ENCODE measurements at regions not wholly inside any gene's neighbourhood (a gene's known extent, or its start where the extent isn't known, plus 50 kb on each side); places are given as distances from the start of the nearest gene placed in this dataset.

DNA sequence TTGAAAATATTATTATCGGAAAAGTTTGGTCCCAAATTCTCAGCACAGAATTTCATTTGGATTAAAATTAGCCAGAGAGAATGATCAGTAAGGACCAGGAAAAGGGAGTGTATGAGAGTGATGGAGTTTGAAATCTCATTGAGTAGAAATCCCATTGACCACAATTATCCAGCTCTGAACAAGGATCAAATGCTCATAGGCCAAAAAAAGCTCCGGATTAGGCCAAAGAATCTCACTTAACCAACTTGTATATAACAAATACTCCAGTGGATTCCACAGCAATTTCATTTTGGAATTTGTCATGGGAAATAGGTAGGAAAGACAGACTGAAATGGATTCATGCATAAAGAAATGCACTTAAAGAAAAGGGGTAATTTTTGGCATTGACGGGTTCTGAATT lies 83.9 kb upstream of the SORBS2 start:
- POLR2A ChIA-PET = no interaction called here
- peaks cover 3% of the 10 kb centered on the region for H3K4me1 Mint-ChIP-seq
- H3K4me3 Mint-ChIP-seq = no peak overlapping the region
- CTCF ChIA-PET = no interaction called here
- peaks cover 9% of the 10 kb centered on the region for H3K27me3 Mint-ChIP-seq
- ATAC-seq (ENCODE audit: low read depth) (no peak), DNase-seq (no peak)
- TF ChIP-seq CTCF (IDR thresholded peaks at IDR 0.05) = no peak
- no peaks in the 10 kb centered on the region for H3K36me3 Mint-ChIP-seq (ENCODE audit: low read depth)
- H3K9me3 Mint-ChIP-seq = no peaks in the 10 kb centered on the region
- H3K27ac Mint-ChIP-seq = no peak overlapping the region
- intact Hi-C loops (cut with micrococcal nuclease) = no loop called here

DNA sequence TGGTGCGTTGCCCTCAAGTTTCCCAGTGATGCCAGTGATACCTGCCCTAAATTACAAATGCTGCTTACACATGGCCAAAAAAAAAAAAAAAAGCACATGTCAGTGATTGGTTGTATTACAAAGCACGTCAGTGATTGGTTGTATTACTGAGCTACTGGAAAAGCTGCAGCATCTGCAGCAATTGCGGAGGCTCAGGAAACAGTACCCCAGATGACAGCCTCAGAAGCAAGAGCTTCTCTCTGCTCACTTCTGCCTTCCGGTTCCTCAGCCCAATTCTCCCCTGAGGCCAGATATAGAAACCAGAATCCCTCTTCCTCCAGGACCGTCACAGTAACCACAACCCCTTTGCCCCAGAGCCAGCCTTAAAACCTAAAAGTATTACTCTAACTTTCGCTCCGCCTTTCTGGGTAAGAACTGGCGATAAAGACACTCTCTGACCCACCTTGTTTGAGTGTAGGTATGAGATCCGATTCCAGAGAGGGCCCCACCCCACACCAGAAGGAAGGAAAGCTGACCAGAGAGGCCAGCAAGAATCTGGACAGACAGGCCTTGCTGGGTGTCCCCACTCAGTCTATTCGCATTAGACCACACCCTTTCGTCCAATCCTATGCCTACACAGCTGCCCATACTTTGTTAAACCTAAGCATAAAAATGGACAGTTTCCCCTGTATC lies 85.0 kb upstream of the SORBS2 start:
- CTCF ChIA-PET = no interaction called here
- H3K4me3 Mint-ChIP-seq = no peak overlapping the region
- H3K27me3 Mint-ChIP-seq = peaks cover 9% of the 10 kb centered on the region

GRCh38 chr4:185898413-185898812 lies 86.4 kb upstream of the SORBS2 start:
- Mint-ChIP-seq H3K27ac (no peak overlapping the region), H3K9me3 (no peaks in the 10 kb centered on the region), H3K4me1 (peaks cover 3% of the 10 kb centered on the region), H3K36me3 (ENCODE audit: low read depth) (no peaks in the 10 kb centered on the region), H3K4me3 (no peak overlapping the region), H3K27me3 (peaks cover 9% of the 10 kb centered on the region)
- ATAC-seq (ENCODE audit: low read depth) (no peak), DNase-seq (no peak)
- TF ChIP-seq CTCF (IDR thresholded peaks at IDR 0.05) = no peak
- CTCF ChIA-PET = no interaction called here
- POLR2A ChIA-PET = no interaction called here
- intact Hi-C loops (cut with micrococcal nuclease) = no loop called here

More for the DNA sequence above, 85.0 kb upstream of the SORBS2 start:
- ATAC-seq (ENCODE audit: low read depth) = no peak
- POLR2A ChIA-PET = no interaction called here
- no peaks in the 10 kb centered on the region for H3K9me3 Mint-ChIP-seq
- no peak for DNase-seq
- intact Hi-C loops (cut with micrococcal nuclease) = no loop called here
- no peak overlapping the region for H3K27ac Mint-ChIP-seq
- TF ChIP-seq CTCF (IDR thresholded peaks at IDR 0.05) = no peak
- H3K4me1 Mint-ChIP-seq = peaks cover 3% of the 10 kb centered on the region
- no peaks in the 10 kb centered on the region for H3K36me3 Mint-ChIP-seq (ENCODE audit: low read depth)

DNA sequence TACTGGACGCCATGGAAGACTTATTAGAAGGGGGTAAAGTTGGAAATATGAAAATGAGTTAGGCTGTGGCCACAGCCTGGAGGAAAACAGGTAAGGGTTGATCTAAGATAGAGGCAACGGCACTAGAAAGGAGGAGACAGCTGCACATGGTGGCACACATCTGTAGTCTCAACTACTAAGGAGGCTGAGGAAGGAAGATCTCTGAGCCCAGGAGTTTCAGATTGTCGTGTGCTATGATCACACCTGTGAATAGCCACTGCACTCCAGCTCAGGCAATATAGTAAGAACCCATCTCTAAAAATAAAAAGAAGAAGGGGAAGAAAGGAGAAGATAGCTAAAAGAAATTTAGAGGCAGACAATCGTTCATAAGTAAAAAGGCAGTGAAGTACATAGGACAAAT lies 87.8 kb upstream of the SORBS2 start:
- H3K4me3 Mint-ChIP-seq = no peak overlapping the region
- intact Hi-C loops (cut with micrococcal nuclease) = no loop called here
- TF ChIP-seq CTCF (IDR thresholded peaks at IDR 0.05) = no peak
- no peak for ATAC-seq (ENCODE audit: low read depth)
- CTCF ChIA-PET = no interaction called here
- DNase-seq = no peak
- POLR2A ChIA-PET = no interaction called here
- H3K27ac Mint-ChIP-seq = no peak overlapping the region
- H3K9me3 Mint-ChIP-seq = no peaks in the 10 kb centered on the region
- H3K27me3 Mint-ChIP-seq = peaks cover 9% of the 10 kb centered on the region
- no peaks in the 10 kb centered on the region for H3K36me3 Mint-ChIP-seq (ENCODE audit: low read depth)
- peaks cover 3% of the 10 kb centered on the region for H3K4me1 Mint-ChIP-seq

DNA sequence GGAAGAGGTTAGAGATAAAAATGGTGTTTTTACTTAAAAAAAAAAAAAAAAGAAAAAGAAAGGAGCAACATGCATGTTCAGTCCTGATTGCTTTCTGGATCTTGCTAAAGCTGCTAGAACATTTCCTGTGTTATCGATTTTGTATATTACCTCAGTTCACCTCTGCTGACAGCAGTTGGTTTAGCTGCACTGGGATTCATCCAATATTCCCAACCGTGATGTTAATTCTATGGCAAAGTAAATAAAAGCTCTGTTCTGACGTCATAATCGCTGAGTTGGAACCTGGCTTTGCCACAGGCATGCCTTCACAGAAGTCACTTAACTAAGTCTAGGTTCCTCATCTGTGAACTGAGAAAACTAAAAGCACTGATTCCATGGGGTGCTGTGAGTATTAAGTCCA lies 90.7 kb upstream of the SORBS2 start:
- Mint-ChIP-seq H3K36me3 (ENCODE audit: low read depth) (no peaks in the 10 kb centered on the region), H3K27me3 (peaks cover 7% of the 10 kb centered on the region), H3K4me3 (no peak overlapping the region), H3K9me3 (no peaks in the 10 kb centered on the region), H3K27ac (no peak overlapping the region), H3K4me1 (no peaks in the 10 kb centered on the region)
- ATAC-seq (ENCODE audit: low read depth) (no peak), DNase-seq (no peak)
- no peak for TF ChIP-seq CTCF (IDR thresholded peaks at IDR 0.05)
- intact Hi-C loops (cut with micrococcal nuclease) = no loop called here
- CTCF ChIA-PET = no interaction called here
- POLR2A ChIA-PET = no interaction called here

Measured in activated B cell treated with CpG ODN at 0.5 μM for 24 hours (primary cell).